NCI-H2029 (cell line): ENCODE measurements at regions not wholly inside any gene's neighbourhood (a gene's known extent, or its start where the extent isn't known, plus 50 kb on each side); places are given as distances from the start of the nearest gene placed in this dataset.
A peak's percentile ranks its signal among the peaks of the same experiment; 100 is the strongest.
"Not testable (repeated sequence)": the region's sequence is repeated elsewhere in the genome, so short reads cannot be mapped to it uniquely, and the experiment has no call there.

Source experiments
- DNase-seq: peaks from one replicate; lab custom pipeline; 2025; lab: John Stamatoyannopoulos, UW

DNA sequence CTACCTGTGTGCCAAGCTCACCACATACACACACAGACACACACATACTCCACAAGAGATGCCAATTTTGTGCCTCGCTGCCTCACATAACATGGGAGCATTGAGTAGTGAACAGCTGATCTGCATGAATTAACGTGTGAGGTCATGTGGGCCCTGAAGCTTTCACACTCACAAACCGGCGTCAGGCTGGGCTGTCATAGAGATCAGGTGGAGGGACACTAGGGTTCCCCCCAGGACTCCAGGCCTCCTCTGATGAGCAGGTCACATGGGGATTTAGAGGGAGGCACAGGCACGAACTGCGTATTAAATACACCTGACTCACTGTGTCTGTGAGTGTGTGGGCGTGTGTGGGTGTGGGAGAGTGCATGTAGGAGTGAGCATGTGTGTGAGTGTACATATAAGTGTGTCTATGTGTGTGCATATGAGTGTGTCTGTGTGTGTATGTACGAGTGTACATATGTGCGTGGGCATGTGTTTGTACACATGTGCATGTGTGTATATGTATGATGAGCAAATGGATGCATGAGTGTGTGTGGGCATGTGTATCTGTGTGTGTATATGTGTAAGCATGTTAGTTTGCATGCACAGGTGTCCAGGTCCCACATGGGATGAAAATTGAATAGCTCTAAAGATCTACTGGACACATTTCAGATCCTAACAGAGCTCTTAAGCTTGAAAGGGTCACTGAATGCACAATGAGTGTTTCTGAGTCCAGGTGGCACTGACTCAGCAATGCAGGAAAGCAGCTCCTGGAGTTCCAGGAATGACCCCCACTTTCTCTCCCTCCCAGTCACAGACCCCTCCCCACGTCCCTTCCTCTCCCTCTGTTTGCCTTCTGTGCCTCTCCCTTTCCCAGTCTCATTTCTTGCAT lies 336.6 kb downstream of the PREX1 start:
- no peak for DNase-seq

DNA sequence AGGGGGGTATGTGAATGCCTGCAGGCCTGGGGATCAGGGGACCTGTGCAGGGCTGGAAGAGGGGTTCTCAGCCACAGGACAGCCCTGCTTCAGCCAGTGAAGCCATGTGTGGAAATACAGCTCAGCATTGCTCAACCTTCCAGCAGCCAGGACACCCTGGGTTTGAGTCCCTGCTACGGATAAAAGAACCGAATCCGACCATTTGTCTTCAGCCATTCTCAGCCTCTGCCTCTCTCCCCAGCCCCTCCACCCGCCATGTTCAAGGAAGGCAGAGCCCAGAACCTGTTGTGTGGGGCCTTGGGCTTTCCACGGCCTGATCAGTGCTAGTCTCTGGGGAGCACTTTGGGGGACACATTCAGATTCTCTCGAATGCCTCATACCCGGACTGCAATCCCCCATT lies 337.5 kb downstream of the PREX1 start:
- DNase-seq: not testable (repeated sequence)

DNA sequence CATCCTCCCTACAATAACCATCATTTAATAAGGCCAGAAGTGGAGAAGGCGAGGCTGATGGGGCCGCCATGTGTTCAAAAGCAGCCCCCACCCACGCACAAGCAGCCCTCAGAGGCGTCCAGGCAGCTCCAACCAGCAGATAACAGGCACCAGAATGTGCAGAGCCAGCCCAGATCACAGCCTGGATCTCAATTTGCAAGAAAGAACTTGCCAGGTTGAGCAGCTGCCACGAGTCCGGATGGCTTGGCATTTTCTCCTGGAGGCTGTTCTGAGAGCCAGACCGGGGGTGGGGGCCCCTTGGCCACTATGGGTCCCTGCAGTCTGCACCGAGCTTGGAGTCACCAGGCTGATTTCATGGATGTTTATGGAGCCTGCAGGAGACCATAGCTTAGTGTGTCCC lies 338.1 kb downstream of the PREX1 start:
- DNase-seq: no peak

DNA sequence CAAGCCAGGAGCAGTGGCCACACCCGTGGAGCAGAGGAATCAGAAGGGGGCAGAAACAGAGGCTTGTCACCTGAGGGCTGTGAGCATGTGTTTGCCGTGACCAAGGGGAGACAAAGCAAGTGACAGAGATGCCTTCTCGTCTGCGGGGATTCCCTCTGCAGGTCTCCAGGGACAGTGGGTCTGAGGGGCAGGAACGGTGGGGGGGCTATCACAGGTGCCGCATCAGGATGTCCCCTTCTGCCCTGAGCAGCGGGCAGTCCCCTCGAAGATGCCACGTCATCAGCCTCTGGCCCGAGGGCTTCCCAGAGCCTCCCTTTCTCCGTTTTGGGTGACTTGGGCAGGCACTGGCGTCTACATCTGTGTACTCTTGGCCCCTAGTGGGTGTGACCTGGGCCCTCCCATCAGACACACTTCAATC lies 338.7 kb downstream of the PREX1 start:
- DNase-seq: no peak

DNA sequence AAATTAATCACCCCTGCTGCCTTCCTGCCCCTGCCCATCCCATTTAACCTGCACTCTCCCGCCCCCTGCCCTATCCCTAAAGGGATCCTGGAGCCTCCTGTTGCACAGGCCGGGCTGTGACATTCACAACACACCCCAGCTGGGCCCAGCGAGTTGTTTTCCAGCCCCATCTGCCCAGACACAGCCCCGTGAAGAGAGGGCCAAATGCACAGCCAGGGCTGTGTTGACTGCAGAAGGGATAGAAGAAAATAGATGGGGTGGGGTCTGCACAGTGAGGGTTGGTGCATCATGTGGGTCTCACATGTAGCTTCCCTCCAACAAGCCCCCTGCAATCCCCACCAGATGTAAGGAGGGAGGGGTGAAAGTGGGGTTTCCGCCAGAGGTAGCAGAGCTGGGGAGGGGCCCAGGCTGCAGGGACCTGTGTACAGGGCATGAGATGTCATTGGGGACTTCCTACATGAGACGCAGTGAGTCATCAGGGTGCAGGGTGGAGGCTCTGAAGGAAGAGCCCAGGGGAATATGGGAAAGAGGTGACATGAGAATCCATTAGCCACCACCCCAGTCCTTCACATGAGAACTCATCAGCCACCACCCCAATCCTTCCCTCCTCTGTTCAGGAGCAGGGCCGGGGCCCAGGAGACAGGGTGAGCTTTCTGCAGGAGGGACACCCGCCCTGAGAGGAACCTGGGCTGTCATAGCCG lies 339.3 kb downstream of the PREX1 start:
- not testable (repeated sequence) for DNase-seq

DNA sequence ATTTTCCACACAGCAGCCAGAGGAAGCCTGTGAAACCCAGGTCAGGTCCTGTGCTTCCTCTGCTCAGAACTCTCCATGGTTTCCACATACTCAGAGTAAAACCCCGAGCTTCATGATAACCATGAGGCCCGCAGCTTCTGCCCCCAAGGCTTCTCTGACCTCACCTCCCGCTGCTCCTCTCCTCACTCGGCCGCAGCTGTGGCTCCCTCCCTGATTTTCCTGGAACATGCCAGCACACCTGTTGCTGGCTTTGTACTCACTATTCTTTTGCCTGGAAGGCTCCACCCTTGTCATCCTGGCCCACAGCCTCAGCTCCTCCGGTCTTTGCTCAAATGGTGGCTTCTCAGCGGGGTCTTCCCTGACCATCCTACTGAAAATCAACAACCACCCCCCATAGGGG lies 341.7 kb downstream of the PREX1 start:
- DNase-seq: no peak

DNA sequence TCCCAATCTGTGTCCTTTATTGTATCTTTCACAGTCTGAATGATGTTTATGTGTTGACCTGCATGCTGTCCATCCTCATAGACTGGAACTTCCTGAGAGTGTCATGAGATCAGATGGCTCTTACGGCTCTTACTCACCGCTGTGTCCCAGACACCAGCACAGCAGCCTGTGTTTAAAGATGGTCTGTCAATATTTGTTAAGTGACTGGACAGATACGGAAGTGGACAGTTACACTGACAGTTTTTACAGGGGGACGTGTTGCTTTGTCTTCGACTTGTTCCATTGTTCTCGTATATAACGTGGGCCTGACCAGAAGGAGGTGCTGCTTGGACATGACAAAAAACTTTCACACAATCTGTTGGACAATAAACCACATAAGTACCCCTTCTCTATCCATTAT lies 342.6 kb downstream of the PREX1 start:
- peak; percentile 10 for DNase-seq

DNA sequence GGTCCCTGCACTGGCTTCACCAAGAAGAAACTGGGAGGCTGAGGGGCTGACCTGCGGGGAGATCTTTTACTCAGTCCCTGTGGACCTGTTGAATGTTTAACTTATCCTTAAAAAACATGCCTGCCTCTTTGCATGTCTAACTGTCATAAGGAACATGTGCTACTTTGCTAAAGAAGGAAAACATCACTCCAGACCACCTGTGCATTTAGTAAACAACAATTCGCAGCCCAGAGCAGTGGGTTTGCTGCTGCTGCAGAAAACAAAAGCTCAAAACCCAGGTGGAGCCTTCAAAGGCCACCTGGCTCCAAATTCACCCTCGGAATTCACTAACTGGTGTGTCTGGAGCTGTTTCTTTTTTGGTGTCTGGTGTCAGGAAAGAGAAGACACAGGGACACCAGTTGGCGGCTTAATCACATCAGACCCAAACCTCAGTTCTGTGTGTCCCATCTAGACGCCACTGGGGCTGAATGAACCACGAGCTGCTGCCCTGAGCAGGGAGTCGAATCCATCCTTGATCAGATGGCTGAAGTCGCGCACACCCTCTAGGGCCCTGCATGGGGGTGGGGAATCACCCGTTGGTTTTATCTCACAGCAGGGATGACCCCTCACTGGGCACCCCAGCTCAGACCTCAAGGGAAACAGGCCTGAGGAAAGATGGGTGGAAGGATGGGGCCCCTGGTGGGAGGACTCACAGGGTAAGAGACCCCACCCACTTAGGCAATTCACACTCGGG lies 344.3 kb downstream of the PREX1 start:
- no peak for DNase-seq

DNA sequence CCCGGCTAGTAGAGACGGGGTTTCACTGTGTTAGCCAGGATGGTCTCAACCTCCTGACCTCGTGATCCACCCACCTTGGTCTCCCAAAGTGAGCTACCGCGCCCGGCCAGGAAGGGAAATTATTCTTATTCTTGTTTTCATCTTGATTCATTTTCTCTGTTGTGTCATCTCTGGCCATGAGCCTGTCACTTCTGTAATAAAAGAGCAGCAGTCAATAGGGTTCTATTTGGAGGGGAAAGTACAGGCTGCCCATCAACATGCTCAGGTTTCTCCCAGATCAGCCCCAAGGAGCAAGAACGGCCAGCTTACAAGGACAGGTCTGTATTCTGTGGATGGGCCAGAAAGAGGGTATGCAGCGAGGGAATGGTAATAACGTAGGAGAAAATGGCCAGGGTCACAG lies 345.0 kb downstream of the PREX1 start:
- DNase-seq: no peak

DNA sequence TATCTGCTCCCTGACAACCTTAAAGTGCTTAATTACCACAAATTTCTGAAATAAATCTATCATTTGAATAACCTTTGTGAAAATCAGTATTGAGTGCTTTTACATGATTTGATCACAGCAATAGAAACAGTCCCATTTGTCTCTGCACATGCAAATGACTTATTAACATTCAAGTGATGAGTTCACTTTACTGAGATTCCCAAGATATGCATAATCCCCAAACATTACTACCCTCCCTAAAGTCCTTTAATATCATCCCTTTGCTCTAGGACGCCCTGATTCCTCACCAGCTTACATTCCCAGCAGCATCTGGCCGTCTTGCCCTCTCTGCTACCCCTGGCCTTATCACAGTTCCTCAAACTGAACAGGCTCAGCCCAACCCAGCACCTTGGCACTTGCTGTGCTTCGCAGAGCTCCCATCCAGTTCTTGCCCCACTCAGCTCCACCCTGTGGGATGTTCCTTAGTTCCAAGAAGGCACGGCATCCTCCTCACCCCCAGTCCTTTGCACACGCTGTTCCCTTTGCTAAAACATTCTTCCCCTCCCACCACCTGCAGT lies 347.5 kb downstream of the PREX1 start:
- DNase-seq: no peak

DNA sequence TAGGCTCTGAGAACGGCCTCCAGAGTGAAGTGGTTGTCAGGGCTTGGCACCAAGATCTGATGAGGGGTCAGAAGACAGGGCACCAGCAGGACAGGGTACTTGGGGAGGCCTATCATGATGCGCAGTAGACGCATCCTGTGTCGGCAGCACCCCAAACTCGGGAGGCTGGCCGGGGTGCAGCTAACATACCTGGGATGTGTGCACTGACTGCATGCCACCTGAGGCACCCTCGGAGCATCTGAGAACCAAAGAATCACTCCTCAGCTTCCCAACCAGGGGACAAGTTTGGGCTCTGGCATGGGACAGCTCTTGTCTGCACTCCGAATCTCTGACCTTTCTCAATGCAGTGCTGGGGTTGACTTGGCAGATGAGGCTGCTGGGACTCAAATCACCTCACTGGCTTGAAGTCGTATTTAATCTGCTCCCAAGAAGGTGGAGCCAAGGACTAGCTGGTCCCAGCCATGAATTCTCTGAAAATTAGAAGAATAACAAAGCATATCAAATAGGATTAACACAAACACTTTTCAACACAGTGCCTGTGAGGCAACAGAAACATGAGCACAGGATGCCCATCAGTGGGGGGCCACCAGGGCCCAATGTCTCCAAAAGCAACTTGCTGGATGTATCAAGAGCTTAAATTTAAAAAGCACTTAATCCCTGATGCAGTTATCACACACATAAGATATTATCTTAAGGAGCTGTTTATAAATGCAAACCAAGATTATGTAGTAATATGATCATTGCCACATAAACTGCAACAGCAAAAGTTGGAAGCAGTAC lies 348.8 kb downstream of the PREX1 start:
- DNase-seq: no peak

DNA sequence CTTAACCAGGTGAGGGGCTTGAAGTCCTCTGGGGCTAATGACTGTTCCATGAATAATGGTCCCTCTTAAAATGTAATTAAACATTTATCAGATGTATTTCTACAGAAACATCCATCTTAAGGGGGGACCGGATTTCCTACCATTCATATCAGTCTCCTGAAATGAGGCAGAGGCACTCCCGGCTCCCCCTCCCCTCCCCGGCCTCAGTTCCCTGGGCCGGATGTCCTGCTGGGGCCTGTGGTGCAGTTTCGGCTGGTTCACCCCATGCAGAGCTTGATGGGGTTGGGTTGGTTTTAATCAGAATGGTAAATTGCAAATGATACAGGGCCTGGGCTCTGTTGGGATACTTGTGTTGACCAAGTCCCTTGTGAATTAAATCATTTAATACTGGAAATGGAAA lies 349.4 kb downstream of the PREX1 start:
- DNase-seq: no peak

DNA sequence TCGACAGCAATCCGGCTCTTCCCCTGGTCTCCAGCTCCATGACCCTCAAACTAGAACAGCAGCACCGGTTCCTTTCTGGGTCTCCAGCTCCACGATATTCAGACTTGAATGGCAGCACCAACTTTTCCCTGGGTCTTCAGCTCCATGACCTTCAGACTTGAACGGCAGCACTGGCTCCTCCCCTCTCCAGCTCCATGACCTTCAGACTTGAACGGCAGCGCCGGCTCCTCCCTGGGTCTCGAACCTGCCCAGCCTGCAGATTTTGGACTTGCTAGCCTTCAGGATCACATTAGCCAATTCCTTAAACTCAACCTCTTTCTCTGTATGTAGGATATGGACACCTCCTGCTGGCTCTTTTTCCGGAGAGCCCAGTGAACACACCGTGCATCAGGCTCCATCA lies 350.9 kb downstream of the PREX1 start:
- no peak for DNase-seq

DNA sequence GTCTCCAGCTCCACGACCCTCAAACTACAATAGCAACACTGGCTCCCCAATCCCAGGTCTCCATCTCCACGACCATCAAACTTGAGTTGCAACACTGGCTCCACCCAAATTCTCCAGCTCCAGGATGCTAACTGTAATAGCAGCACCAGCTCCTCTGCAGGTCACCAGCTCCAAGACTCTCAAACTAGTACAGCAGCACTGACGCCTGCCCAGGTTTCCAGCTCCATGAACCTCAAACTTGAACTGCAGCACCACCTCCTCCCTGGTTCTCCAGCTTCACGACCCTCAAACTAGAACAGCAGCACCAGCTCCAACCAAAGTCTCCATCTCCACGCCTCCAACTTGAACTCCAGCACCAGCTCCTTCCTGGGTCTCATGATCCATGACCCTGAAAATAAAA lies 353.8 kb downstream of the PREX1 start:
- DNase-seq: no peak

DNA sequence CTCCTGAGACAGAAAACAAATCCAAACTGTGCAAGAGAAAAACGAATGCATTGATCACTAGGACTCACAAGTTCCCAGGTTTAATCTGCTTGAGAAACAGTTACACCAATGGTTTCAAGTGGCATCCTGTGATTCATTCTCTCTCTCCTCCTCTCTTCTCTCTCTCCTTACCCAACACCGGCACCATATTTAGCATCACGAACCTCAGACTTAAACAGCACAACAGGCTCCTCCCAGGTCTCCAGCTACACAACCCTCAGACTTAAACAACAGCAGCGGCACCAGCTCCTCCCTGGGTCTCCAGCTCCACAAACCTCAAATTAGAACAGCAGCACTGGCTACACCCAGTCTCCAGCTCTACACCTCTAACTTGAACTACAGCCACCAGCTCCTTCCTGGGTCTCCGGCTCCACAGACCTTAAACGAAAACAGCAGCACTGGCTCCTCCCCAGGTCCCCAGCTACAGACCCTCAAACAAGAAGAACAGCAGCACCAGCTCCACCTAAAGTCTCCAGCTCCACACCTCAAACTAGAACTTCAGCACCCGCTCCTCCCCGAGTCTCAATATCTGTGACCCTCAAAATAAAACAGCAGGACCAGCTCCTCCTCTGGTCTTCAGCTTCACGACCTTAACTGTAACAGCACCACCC lies 355.9 kb downstream of the PREX1 start:
- DNase-seq: no peak

DNA sequence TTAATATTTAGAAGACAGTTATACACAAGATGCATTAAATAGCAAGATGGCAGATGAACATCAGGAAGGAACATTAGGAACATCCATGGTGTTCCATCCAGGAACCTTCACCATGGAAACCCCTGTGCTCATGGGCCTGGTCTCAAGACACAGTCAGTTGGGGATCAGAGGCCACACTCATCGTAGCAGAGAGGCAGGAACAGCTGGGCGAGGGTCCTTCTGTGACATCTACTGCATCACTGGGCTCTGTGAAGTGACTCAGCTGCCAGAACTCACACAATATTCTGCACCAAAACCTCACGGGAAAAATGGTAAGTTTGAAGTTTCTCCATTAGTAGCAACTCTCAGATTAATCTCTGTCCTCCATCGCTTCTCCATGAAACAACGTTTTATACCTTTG lies 356.6 kb downstream of the PREX1 start:
- DNase-seq: no peak

DNA sequence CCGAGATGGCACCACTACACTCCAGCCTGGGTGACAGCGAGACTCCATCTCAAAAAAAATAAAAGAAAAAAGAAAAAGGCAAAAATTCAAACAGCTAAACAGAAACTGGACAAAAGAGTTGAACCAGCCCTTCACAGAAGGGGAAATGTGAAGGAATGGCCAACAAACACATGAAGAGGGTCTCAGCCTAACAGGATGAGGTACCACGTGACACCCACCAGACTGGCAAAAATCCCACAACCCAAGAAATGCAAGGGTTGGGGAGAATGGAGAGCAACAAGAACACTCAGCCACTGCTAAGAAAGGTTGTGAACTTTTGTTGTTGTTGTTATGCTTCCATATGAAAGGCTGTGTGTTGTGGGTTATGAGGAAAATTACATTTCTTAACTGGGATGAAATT lies 357.7 kb downstream of the PREX1 start:
- DNase-seq: no peak

DNA sequence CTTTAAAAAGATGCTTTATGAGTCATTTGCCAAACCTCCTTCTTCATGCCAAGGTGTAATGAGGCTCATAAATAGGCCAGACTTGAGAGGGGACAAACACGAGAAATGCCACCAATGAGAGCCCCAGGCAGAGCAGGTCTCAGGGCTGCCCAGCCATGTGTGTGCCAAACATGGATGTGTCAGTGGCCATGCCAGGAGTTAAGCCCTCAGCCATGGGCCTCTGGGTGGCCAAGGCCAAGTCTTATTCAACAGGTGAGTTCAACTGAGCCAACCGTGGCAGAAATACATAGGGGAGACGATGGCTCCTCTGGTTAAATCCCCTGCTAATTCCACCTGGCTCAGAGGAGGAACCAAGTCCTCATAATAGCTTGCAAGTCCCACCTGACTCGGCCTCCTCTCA lies 358.8 kb downstream of the PREX1 start:
- DNase-seq: no peak

DNA sequence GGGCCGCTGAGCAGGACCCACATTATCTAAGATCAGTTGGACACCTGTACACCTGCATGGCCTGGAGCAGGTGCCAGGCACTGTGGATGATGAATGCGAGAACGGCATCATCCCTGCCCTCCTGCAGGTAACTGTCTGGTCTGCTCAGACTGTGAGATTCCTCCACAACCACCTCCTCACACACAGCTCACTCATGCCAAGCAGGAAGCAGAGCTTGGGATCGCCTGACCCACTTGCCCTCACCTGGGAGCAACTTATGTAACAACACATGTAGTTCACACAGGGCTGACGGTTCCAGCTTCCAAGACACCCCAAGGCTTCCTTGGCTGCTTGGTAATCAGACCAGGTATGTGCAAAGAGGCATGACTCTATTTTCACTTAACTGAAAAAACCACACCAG lies 359.2 kb downstream of the PREX1 start:
- no peak for DNase-seq

DNA sequence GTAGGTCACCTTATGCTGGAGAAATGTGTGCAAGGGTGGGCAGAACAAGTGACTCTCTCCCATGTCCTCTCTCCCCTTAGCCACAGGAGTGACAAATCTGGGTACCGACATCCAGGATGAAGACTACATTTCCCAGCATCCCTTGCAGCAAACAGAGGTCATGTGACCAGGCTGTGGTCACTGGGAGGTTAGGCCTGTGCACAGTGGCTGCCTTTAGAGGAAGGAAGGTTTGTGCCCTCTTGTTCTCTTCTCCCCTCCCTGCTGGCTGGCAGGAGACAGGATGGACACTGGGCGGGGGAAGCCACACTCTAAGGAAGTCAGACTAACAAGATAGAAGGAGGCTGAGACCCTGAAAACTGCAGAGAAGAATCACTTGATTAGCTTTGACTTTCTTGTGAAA lies 360.2 kb downstream of the PREX1 start:
- DNase-seq: no peak

DNA sequence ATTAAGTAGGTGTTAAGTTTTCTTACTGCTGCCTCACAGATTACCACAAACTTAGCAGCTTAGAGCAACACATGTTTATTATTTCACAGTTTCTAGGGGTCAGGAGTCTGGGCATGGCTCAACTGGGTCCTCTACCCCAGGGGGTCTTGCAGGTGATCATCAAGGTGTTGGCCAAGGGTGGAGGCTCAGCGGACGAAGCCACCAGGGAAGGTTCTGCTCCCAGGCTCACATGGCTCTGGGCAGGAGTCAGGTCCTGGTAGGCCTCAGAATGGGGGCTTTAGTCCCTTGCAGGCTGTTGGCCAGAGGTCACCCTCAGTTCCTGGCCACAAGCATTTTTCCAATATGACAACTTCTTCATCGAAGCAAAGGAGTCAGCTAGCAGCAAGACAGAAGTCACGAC lies 362.5 kb downstream of the PREX1 start:
- DNase-seq: no peak
